Panc1 (cell line): ENCODE measurements at regions not wholly inside any gene's neighbourhood (a gene's known extent, or its start where the extent isn't known, plus 50 kb on each side); places are given as distances from the start of the nearest gene placed in this dataset.

Experiments used
- ATAC-seq: fragments of 200-7000 bp; cut with Tn5 transposase; 2 replicates; pipeline ENCODE4 v1.9.1; 2020; ENCODE audit warnings: mild to moderate bottlenecking, moderate library complexity
- BruUV-seq: library from RNA; stranded (reverse); fragments of 400-500 nt; replicated peaks from 2 replicates; lab custom pipeline; 2021; lab: Mats Ljungman, UMichigan
- CTCF ChIA-PET: fragments of 300-600 bp; sonication (Branson Sonifier 250); formaldehyde crosslinking; loops from one replicate; lab custom pipeline; 2022; ENCODE audit warnings: antibody characterized with exemption; lab: Charles Lee
- POLR2A ChIA-PET: fragments of 300-600 bp; sonication (Branson Sonifier 250); formaldehyde crosslinking; loops from one replicate; lab custom pipeline; 2022; ENCODE audit warnings: antibody characterized with exemption; lab: Charles Lee
- DNase-seq: peaks from one replicate; pipeline ENCODE4 v3.0.0-alpha.2; 2010; ENCODE audit warnings: low read depth, low spot score
- H3K27ac ChIP-seq: 2 replicates; pipeline ENCODE4 v1.5.1; 2011; ENCODE audit warnings: mild to moderate bottlenecking, low read length, inconsistent platforms
- H3K27me3 ChIP-seq: fragments of 200-500 bp; sonication (Bioruptor generic); 2 replicates; pipeline ENCODE4 v1.6.0; 2014; ENCODE audit warnings: low read length, inconsistent platforms; ENCODE audit not compliant: control insufficient read depth, insufficient read depth
- H3K36me3 ChIP-seq: fragments of 200-500 bp; sonication (Bioruptor generic); 2 replicates; pipeline ENCODE4 v1.5.1; 2014; ENCODE audit warnings: inconsistent platforms, mild to moderate bottlenecking, low read length, moderate library complexity; ENCODE audit not compliant: control insufficient read depth, insufficient read depth
- H3K4me1 ChIP-seq: 2 replicates; pipeline ENCODE4 v1.5.1; 2011; ENCODE audit warnings: inconsistent platforms, mild to moderate bottlenecking, low read length, moderate library complexity; ENCODE audit not compliant: control insufficient read depth, insufficient read depth
- H3K4me3 ChIP-seq, 2 experiments: 2 replicates each; pipeline ENCODE4 v1.5.1; 2011 to 2012; ENCODE audit warnings: low read depth in 2 of 2, low read length in 2 of 2, mild to moderate bottlenecking in 2 of 2, inconsistent platforms in 1 of 2, moderate library complexity in 1 of 2
- H3K9me3 ChIP-seq: fragments of 200-500 bp; sonication (Bioruptor generic); 2 replicates; pipeline ENCODE4 v1.5.1; 2014; ENCODE audit warnings: low read depth, mild to moderate bottlenecking, inconsistent platforms, low read length, moderate library complexity; ENCODE audit not compliant: control insufficient read depth, insufficient read depth
- POLR2AphosphoS5 ChIP-seq: IDR thresholded peaks from 2 replicates; pipeline ENCODE4 v1.6.1; 2012; ENCODE audit warnings: mild to moderate bottlenecking, low read depth, low read length, moderate library complexity
- REST ChIP-seq, 2 experiments: IDR thresholded peaks; 2 replicates each; pipeline ENCODE4 v1.6.1; 2011 to 2012; ENCODE audit warnings: low read depth in 2 of 2, control low read depth in 1 of 2, low read length in 1 of 2, mild to moderate bottlenecking in 1 of 2, moderate library complexity in 1 of 2; ENCODE audit not compliant: insufficient read depth in 1 of 2
- SIN3A ChIP-seq: IDR thresholded peaks from 2 replicates; pipeline ENCODE4 v1.6.1; 2012; ENCODE audit warnings: low read depth, mild to moderate bottlenecking, low read length, moderate library complexity, borderline replicate concordance; ENCODE audit not compliant: insufficient read depth
- TCF7L2 ChIP-seq: IDR thresholded peaks from 2 replicates; pipeline ENCODE4 v1.6.1; 2011; ENCODE audit warnings: mild to moderate bottlenecking, low read depth, low read length, inconsistent platforms
- in situ Hi-C: cut with HindIII; loops from 2 replicates; pipeline ENCODE4 v1.10.0; 2016; ENCODE audit warnings: low sequenced_read_pairs, low pct_unique_long_range_greater_than_20kb
- intact Hi-C: fragments of 100-400 bp; cut with micrococcal nuclease; formaldehyde crosslinking; loops from one replicate; pipeline ENCODE4 v1.10.0; 2022; ENCODE audit not compliant: unreplicated experiment
- TF ChIP-seq, protein P1 (sequence below): fragments of 450-650 bp; IDR thresholded peaks from 2 replicates; pipeline ENCODE4 v1.5.1; 2017; ENCODE audit warnings: mild to moderate bottlenecking

DNA sequence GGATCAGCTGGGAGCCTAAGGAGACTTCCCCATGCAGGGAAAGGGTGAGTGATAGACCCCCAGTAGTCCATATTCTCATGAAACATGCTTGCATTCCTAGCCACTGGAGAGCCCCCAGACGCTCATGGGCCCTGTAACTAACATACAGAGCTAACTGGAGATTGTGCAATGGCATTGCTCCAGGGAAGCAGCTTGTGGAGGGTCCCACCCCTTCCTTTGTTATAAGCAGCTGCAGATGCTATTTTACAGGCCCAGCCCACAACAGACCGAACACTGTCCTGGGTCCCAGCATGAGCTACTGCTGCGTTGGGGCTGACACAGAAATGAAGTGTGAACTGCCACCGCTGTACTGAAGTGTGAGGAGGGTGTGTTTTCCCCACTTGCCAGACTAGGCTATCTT is 1465.7 kb upstream of the DIAPH2 start:
- H3K4me3 ChIP-seq = no peak overlapping the region
- no peak for ATAC-seq
- no peaks in the 10 kb centered on the region for H3K4me1 ChIP-seq
- H3K27me3 ChIP-seq = no peaks in the 10 kb centered on the region
- H3K27ac ChIP-seq = no peak overlapping the region
- H3K9me3 ChIP-seq = no peaks in the 10 kb centered on the region
- H3K36me3 ChIP-seq = no peaks in the 10 kb centered on the region
- TF ChIP-seq REST (IDR thresholded peaks at IDR 0.05; ENCODE audit: insufficient read depth in 1 of 2, low read depth in 2 of 2, low read length in 1 of 2) = no peak
- no peak for TF ChIP-seq SIN3A
- TF ChIP-seq POLR2AphosphoS5 = no peak
- TF ChIP-seq, protein P1, sequence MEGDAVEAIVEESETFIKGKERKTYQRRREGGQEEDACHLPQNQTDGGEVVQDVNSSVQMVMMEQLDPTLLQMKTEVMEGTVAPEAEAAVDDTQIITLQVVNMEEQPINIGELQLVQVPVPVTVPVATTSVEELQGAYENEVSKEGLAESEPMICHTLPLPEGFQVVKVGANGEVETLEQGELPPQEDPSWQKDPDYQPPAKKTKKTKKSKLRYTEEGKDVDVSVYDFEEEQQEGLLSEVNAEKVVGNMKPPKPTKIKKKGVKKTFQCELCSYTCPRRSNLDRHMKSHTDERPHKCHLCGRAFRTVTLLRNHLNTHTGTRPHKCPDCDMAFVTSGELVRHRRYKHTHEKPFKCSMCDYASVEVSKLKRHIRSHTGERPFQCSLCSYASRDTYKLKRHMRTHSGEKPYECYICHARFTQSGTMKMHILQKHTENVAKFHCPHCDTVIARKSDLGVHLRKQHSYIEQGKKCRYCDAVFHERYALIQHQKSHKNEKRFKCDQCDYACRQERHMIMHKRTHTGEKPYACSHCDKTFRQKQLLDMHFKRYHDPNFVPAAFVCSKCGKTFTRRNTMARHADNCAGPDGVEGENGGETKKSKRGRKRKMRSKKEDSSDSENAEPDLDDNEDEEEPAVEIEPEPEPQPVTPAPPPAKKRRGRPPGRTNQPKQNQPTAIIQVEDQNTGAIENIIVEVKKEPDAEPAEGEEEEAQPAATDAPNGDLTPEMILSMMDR = no peak
- TF ChIP-seq TCF7L2 = no peak
- no peak for DNase-seq
- POLR2A ChIA-PET = no interaction called here
- CTCF ChIA-PET = no interaction called here
- BruUV-seq = no TSS peak
- in situ Hi-C loops = no loop called here
- intact Hi-C loops = no loop called here

DNA sequence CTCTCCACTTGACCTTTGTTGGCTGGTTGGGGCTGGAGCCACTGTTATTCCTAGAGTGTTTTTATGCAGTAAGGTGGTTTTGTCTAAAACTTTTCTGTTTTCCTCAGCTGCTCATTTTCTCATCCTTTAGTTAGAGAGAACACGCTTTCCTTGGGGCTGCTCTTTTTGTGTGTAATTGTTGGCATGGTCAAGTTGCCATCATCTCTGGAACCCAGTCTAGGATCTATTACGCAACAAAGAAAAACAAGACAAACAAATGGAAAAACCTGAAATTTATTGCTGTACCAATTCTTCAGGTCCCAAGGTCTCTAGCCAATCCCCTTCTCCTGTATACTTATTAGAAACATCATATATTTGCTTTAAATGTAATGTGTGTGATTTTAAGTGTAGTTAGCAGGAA is 1436.3 kb upstream of the DIAPH2 start:
- no TSS peak for BruUV-seq
- no peaks in the 10 kb centered on the region for H3K4me1 ChIP-seq
- no peak for DNase-seq
- H3K27ac ChIP-seq = no peak overlapping the region
- no peaks in the 10 kb centered on the region for H3K27me3 ChIP-seq
- ATAC-seq = no peak
- TF ChIP-seq, protein P1 = no peak
- no peak for TF ChIP-seq REST (IDR thresholded peaks at IDR 0.05; ENCODE audit: insufficient read depth in 1 of 2, low read depth in 2 of 2, low read length in 1 of 2)
- no peak for TF ChIP-seq TCF7L2
- no peak for TF ChIP-seq POLR2AphosphoS5
- no peak for TF ChIP-seq SIN3A
- intact Hi-C loops = no loop called here
- POLR2A ChIA-PET = no interaction called here
- no peaks in the 10 kb centered on the region for H3K36me3 ChIP-seq
- in situ Hi-C loops = no loop called here
- CTCF ChIA-PET = no interaction called here
- H3K4me3 ChIP-seq = no peak overlapping the region
- no peaks in the 10 kb centered on the region for H3K9me3 ChIP-seq
